DMS53 (cell line): ENCODE measurements at regions not wholly inside any gene's neighbourhood (a gene's known extent, or its start where the extent isn't known, plus 50 kb on each side); places are given as distances from the start of the nearest gene placed in this dataset.

ENCODE experiments used
- DNase-seq: peaks from one replicate; lab custom pipeline; 2025; lab: John Stamatoyannopoulos, UW

DNA sequence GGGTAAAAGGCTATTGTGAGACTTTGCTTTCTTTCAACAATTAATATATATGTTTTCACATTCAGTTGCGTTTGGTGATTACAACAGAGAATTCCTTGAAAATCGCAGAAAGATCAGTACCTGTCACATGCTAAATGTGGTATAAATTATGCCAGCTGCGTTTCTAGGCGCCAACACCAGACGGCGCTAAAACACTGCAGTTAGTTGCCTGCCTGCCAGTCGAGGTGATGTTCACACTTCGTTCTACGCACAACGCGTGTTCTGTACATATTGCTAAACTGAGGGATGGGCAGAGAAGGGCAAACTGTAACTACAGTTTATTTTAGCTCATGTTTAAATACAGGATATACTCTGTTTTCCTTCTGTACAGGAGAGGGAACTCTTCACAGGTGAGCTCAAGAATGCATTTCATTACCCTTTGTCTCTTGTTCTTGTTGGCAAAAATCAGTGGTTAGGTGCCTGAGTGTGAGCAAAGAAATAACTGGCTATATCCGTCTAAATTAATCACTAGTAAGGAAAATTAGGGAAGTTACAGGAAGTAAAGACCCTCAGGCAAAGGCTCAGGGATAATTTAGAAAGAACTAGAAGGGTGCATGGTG lies 100.1 kb upstream of the RGS17 start:
- DNase-seq = peak; percentile 73

DNA sequence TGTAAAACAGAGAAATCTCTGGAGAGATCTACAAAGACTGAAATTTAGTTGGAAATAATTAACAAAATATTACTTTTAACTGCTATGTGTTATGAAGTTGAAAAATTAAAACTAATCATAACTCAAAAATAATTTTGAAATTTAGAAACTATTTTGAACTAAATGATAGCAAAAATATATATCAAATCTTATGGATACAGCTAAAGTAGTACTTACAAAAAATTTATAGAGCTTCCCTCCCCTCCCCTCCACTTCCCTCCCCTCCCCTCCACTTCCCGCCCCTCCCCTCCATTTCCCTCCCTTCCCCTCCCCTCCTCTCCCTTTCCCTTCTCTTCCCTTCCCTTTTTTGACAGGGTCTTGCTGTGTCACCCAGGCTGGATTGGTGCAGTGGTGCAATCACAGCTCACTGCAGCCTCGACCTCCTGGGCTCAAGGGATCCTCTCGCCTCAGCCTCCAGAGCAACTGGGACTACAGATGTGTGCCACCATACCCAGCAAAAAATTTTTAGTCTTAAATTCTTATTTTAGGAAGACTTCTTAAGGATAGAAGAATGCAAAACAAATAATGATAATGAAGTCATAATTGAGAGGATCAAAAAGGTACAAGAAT lies 87.2 kb upstream of the RGS17 start:
- DNase-seq = no peak

DNA sequence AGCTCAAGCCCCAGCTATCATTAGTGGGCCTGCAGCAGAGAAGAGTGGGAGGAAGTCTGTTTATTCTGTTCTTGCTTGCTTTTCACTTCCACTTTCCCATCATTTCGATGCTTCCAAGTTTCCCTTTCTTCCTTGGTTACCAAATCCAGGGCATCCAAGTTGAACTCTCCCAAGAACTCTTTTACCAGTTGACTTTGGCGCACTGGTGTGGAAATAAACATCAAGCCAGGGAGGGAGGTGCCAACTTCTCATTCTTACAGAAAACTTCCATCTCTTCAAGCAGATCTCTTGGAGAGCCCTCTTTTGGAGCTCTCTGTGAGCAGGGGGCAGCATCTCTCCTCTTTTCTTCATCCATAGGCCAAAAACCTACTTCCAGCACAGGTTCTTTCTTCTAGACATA lies 85.7 kb upstream of the RGS17 start:
- no peak for DNase-seq

DNA sequence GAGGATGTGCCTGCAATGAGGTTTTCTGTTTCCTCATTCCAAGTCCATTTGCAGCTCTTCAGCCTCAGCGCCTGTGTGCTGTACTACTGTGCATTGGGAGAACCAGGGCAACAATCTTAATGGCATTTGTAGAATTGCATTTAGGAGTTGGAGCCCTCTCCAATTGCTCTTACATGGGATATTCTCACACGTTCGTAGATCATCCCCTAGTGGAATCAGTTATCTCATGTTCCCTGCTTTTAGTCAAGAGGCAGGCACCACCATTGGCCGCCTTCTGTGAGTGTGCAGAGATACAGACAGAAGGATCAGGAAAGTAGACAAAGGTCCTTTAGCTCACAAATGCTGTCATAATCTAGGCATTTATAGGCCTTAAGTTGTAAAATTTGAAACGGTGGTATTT lies 84.2 kb upstream of the RGS17 start:
- peak; percentile 8 for DNase-seq

DNA sequence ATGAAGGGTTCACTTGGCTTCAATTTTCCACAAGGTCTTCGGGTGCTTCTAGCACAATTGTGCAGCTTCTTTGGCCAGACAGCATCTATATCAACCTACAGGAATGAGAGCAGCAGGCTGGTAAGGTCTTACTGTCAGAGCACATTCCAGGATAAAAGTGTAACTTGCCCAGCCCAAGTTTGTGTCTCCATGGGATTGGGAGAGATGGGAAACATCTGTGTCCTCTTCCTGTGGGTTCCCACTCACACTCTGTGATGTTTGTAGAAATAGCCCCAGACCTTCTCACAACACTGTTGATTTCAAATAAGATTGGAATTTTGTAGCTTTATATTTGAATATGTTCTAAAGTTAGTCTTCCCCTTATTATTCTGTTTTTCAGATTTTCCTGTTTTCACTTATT lies 83.4 kb upstream of the RGS17 start:
- DNase-seq = no peak

DNA sequence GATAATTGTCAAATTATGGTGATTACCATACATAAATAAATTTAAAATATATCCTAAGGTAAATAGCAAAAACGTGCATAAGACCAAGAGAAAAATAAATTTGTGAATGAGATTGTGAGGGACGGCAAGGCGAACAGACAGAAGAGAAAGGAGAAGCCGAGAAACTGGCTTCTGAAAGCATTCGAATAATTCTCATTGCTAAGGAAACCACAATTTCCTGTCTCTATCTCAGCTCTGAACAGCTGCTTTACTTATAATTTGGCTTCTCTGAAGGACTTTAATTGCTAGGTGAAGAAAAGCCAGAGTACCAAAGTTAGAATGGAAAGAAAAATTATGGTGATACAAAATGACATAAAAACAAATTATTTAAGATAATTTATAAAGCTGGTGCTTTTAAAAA lies 79.0 kb upstream of the RGS17 start:
- DNase-seq = no peak

DNA sequence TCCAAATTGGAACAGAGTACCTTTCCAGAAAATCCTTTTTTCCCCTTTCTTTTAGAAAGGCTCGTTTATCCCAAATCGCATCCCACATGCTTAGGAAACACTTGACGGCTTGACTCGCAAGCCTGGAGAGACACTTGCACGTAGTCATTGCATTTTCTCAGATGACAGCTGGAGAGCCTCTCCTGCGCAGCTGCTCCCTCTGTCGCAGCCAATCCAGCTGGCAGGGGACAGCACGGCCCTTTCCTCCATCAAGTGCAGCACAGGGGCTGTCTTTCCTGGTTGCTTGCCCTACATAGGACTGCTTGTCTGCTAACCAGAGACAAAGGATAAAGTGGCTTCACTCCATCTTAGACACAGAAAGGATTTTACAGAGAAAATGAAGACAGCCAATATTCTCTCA lies 77.6 kb upstream of the RGS17 start:
- DNase-seq = peak; percentile 84

DNA sequence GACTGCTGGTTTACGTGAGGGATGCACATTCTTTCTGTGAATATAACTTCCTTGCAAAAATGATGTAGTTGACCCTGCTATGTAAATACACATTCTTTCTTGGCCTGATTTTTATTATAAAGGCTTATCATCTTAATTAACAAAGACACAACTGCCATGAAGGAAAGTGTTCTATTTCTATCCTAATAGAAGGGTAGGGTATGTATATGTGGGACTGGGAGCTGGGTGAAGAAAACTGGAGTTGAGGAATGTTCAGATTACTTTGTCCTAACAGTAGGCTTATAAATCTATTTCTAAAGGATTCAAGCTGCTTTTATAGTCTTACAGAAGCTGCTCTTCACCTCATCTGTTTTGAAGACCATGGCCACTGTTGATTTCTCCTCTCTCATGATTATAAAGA lies 76.5 kb upstream of the RGS17 start:
- DNase-seq = no peak

DNA sequence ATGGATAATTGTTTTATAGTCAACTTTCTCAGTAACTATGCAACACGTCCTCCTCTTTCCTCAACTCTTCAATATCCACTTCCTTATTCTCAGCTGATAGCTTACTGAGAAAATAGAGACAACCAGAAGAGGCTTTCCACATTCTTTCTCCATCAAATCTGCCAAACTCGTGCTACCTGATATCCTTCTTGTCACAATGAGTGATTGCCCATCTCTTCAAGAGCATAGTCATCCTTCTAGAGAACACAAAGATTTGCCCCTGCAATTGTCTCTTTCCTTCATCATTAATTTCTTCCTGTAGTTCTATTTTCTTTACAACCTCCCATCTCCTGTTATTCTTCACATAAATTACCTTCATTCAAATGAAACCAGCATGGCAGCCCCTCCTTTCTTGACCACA lies 75.9 kb upstream of the RGS17 start:
- DNase-seq = peak; percentile 24

DNA sequence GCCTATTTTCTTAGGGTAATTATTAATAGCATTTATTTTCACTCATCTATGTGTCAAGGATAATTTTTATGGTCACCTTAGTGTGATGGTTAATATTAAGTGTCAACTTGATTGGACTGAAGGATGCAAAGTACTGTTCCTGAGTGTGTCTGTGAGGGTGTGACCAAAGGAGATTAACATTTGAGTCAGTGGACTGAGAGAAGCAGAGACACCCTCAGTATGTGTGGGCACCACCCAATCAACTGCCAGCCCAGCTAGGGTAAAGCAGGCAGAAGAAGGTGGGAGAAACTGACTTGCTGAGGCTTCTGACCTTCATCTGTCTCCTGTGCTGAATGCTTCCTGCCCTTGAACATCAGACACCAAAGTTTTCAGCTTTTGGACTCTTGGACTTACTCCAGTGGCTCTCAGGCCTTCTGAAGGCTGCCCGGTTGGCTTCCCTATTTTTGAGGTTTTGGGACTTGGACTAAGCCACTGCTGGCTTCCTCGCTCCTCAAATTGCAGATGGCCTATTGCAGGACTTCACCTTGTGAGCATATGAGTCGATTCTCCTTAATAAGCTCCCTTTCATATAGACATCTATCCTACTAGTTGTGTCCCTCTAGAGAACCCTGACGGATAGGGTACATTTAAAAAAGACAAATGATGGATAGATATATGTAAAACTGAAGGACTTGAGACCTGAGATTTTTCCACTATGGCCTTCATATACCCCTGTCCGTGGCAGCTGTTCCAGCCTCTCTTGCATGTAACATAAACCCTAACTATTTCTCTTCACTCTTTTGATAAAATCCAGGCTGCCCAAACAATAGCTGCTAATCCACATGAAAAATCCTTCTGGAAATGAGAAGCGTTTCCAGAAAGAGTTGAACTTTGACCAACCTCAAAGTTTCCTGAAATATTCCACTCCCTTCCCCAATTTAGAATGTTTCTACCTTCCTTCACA lies 62.1 kb upstream of the RGS17 start:
- DNase-seq = no peak

DNA sequence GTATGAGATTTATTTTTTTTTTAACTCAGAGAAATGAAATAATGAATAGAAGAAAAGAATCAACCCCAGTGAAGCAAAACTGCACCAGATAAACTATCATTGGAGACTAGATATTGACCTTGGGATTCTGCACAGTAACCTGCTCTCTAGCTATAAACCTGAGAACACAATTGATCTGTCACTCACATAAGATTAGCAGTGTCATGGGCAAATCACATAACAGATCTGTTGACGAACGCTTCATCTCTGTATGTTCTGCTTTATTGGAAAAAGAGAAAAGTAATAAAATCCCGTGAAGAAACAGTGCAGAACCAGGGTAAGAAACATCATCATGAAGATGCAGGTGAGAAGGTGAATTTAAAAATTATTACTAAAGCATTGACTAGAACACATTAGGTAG lies 52.8 kb upstream of the RGS17 start:
- DNase-seq = no peak
